C4-2B (cell line): ENCODE measurements at regions not wholly inside any gene's neighbourhood (a gene's known extent, or its start where the extent isn't known, plus 50 kb on each side); places are given as distances from the start of the nearest gene placed in this dataset.

Source experiments
- CTCF ChIP-seq: fragments of 450-650 bp; conservative IDR thresholded peaks from 2 replicates; pipeline ENCODE4 v1.5.1; 2017; ENCODE audit warnings: mild to moderate bottlenecking
- ZFX ChIP-seq: fragments of 450-650 bp; IDR thresholded peaks from 2 replicates; pipeline ENCODE4 v1.6.1; 2017

DNA sequence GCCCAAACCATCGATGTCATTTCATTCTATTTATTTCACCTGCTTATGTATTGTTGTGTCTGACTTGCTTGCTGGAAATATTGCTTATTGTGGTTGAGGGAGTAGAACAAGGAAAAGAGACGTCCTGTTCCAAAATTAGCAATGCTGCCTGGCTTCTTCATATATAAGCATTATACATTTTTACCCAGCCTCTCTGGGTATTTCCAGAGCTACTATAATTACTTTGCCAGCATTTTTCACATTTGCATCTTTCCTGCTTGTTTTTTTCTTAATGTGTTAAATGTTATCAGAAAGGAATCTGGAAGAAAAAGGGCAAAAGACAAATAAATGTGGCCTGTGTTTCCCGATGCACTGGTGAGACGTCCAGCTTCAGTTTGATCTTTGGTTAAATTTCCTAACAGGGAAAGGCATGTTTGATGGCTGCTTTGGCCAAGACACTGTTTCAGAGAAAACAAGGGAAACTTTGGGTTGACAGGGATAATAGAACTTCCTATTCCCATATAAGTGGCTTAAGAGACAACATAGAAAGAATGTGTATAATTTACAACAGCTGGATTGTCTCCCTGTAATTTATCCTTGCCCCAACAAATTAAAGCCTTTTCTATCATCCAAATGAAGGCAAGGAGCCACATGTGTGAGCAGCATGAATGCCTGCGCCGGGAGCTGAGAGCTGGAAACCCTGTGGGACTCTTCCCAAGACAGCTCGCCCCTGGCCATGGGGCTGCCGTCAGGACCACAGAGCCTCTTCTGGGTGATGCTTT is 671.1 kb upstream of the CELF2 start:
- TF ChIP-seq CTCF = no peak
- no peak for TF ChIP-seq ZFX
